HEK293 (cell line): ENCODE measurements at regions not wholly inside any gene's neighbourhood (a gene's known extent, or its start where the extent isn't known, plus 50 kb on each side); places are given as distances from the start of the nearest gene placed in this dataset.
A peak's percentile ranks its signal among the peaks of the same experiment; 100 is the strongest.

ENCODE experiments used
- CTCF ChIA-PET: fragments of 350-600 bp; formaldehyde crosslinking; extraction: SDS; loops from one replicate; lab custom pipeline; 2021; ENCODE audit warnings: antibody characterized with exemption; lab: Yijun Ruan, JAX
- POLR2A ChIA-PET: fragments of 300-600 bp; formaldehyde crosslinking; extraction: SDS; loops from one replicate; lab custom pipeline; 2020; ENCODE audit warnings: antibody characterized with exemption, inconsistent platforms; lab: Yijun Ruan, JAX
- H3K27ac ChIP-seq: fragments of 200-500 bp; sonication (Bioruptor generic); 2 replicates; pipeline ENCODE4 v1.5.1; 2014; ENCODE audit warnings: low read depth, low read length, control low read depth, inconsistent platforms; ENCODE audit errors: extremely low read depth
- H3K36me3 ChIP-seq, 2 experiments: fragments of 200-500 bp in 1 of 2; sonication (Bioruptor generic) in 1 of 2; 1 replicate in 1 of 2; 2 replicates in 1 of 2; pipeline ENCODE4 v1.5.1; 2014 to 2017; ENCODE audit warnings: inconsistent platforms in 2 of 2, low read length in 2 of 2; ENCODE audit not compliant: control insufficient read depth in 2 of 2, insufficient read depth in 1 of 2
- H3K4me1 ChIP-seq: fragments of 200-500 bp; sonication (Bioruptor generic); 2 replicates; pipeline ENCODE4 v1.5.1; 2014; ENCODE audit warnings: mild to moderate bottlenecking, low read length, inconsistent platforms; ENCODE audit not compliant: control insufficient read depth, insufficient read depth
- H3K4me3 ChIP-seq: 2 replicates; pipeline ENCODE4 v1.5.1; 2011; ENCODE audit warnings: low read depth, mild to moderate bottlenecking, control low read depth, low read length, moderate library complexity
- H3K9me3 ChIP-seq: fragments of 200-500 bp; sonication (Bioruptor generic); 2 replicates; pipeline ENCODE4 v1.5.1; 2014; ENCODE audit warnings: low read depth, low read length, inconsistent platforms; ENCODE audit not compliant: control insufficient read depth, insufficient read depth
- GLIS1 ChIP-seq: fragments of 450-650 bp; formaldehyde crosslinking; IDR thresholded peaks from 2 replicates; pipeline ENCODE4 v1.5.1; 2016; ENCODE audit warnings: missing biosample characterization, missing genetic modification characterization
- IKZF3 ChIP-seq: fragments of 450-650 bp; IDR thresholded peaks from 2 replicates; pipeline ENCODE4 v1.5.0; 2018; ENCODE audit warnings: missing biosample characterization, mild to moderate bottlenecking, missing genetic modification characterization, moderate library complexity
- KLF17 ChIP-seq: fragments of 450-650 bp; formaldehyde crosslinking; IDR thresholded peaks from 2 replicates; pipeline ENCODE4 v1.5.1; 2016; ENCODE audit warnings: missing biosample characterization, missing genetic modification characterization
- MYNN ChIP-seq: fragments of 450-650 bp; formaldehyde crosslinking; IDR thresholded peaks from 2 replicates; pipeline ENCODE4 v1.5.1; 2016; ENCODE audit warnings: missing biosample characterization, missing genetic modification characterization, borderline replicate concordance
- PRDM4 ChIP-seq: fragments of 450-650 bp; formaldehyde crosslinking; IDR thresholded peaks from 2 replicates; pipeline ENCODE4 v1.5.1; 2017; ENCODE audit warnings: missing biosample characterization, missing genetic modification characterization
- SALL2 ChIP-seq: fragments of 450-650 bp; formaldehyde crosslinking; IDR thresholded peaks from 2 replicates; pipeline ENCODE4 v1.5.0; 2017; ENCODE audit warnings: missing biosample characterization, mild to moderate bottlenecking, missing genetic modification characterization, borderline replicate concordance
- SP2 ChIP-seq: fragments of 450-650 bp; formaldehyde crosslinking; IDR thresholded peaks from 2 replicates; pipeline ENCODE4 v1.5.1; 2016; ENCODE audit warnings: missing biosample characterization, missing genetic modification characterization
- WT1 ChIP-seq: fragments of 450-650 bp; formaldehyde crosslinking; IDR thresholded peaks from 2 replicates; pipeline ENCODE4 v1.5.1; 2016; ENCODE audit warnings: missing biosample characterization, missing genetic modification characterization
- YY1 ChIP-seq: fragments of 450-650 bp; formaldehyde crosslinking; IDR thresholded peaks from 2 replicates; pipeline ENCODE4 v1.5.1; 2018; ENCODE audit warnings: missing biosample characterization, missing genetic modification characterization
- ZBTB20 ChIP-seq: fragments of 450-650 bp; formaldehyde crosslinking; IDR thresholded peaks from 2 replicates; pipeline ENCODE4 v1.5.1; 2016; ENCODE audit warnings: missing biosample characterization, missing genetic modification characterization
- ZBTB48 ChIP-seq: fragments of 450-650 bp; formaldehyde crosslinking; IDR thresholded peaks from 2 replicates; pipeline ENCODE4 v1.5.1; 2016; ENCODE audit warnings: missing biosample characterization, missing genetic modification characterization
- ZBTB8A ChIP-seq: fragments of 450-650 bp; formaldehyde crosslinking; IDR thresholded peaks from 2 replicates; pipeline ENCODE4 v1.5.1; 2016; ENCODE audit warnings: missing biosample characterization, missing genetic modification characterization
- ZFP41 ChIP-seq: fragments of 450-650 bp; formaldehyde crosslinking; IDR thresholded peaks from 2 replicates; pipeline ENCODE4 v1.5.1; 2016; ENCODE audit warnings: missing biosample characterization, missing genetic modification characterization, borderline replicate concordance
- ZNF155 ChIP-seq: fragments of 450-650 bp; formaldehyde crosslinking; IDR thresholded peaks from 2 replicates; pipeline ENCODE4 v1.5.1; 2016; ENCODE audit warnings: missing biosample characterization, missing genetic modification characterization
- ZNF274 ChIP-seq, 2 experiments: fragments of 200-500 bp in 1 of 2; fragments of 450-650 bp in 1 of 2; sonication (Bioruptor generic) in 1 of 2; formaldehyde crosslinking in 1 of 2; IDR thresholded peaks; 2 replicates each; pipeline versions ENCODE4 v1.5.1 to v1.6.1; 2014 to 2016; ENCODE audit warnings: borderline replicate concordance in 1 of 2, inconsistent platforms in 1 of 2, low read length in 1 of 2, missing biosample characterization in 1 of 2, missing genetic modification characterization in 1 of 2
- ZNF280C ChIP-seq: fragments of 450-650 bp; formaldehyde crosslinking; IDR thresholded peaks from 2 replicates; pipeline ENCODE4 v1.5.1; 2016; ENCODE audit warnings: missing biosample characterization, missing genetic modification characterization
- ZNF302 ChIP-seq: fragments of 450-650 bp; formaldehyde crosslinking; IDR thresholded peaks from 2 replicates; pipeline ENCODE4 v1.5.1; 2016; ENCODE audit warnings: missing biosample characterization, missing genetic modification characterization, low read depth
- ZNF335 ChIP-seq: fragments of 450-650 bp; formaldehyde crosslinking; conservative IDR thresholded peaks from 2 replicates; pipeline ENCODE4 v1.5.1; 2016; ENCODE audit warnings: missing biosample characterization, missing genetic modification characterization
- ZNF514 ChIP-seq: fragments of 450-650 bp; formaldehyde crosslinking; IDR thresholded peaks from 2 replicates; pipeline ENCODE4 v1.5.1; 2016; ENCODE audit warnings: missing biosample characterization, missing genetic modification characterization
- ZNF521 ChIP-seq: fragments of 450-650 bp; formaldehyde crosslinking; IDR thresholded peaks from 2 replicates; pipeline ENCODE4 v1.5.1; 2017; ENCODE audit warnings: missing biosample characterization, mild to moderate bottlenecking, missing genetic modification characterization
- ZNF560 ChIP-seq: fragments of 450-650 bp; formaldehyde crosslinking; IDR thresholded peaks from 2 replicates; pipeline ENCODE4 v1.5.1; 2017; ENCODE audit warnings: missing biosample characterization, missing genetic modification characterization, borderline replicate concordance
- ZNF629 ChIP-seq: fragments of 450-650 bp; formaldehyde crosslinking; IDR thresholded peaks from 2 replicates; pipeline ENCODE4 v1.5.1; 2017; ENCODE audit warnings: missing biosample characterization, missing genetic modification characterization
- ZNF658 ChIP-seq: fragments of 450-650 bp; formaldehyde crosslinking; IDR thresholded peaks from 2 replicates; pipeline ENCODE4; 2016; ENCODE audit warnings: missing biosample characterization, missing genetic modification characterization
- ZNF664 ChIP-seq: fragments of 450-650 bp; formaldehyde crosslinking; IDR thresholded peaks from 2 replicates; pipeline ENCODE4 v1.5.1; 2016; ENCODE audit warnings: missing biosample characterization, missing genetic modification characterization
- ZNF776 ChIP-seq: fragments of 450-650 bp; formaldehyde crosslinking; IDR thresholded peaks from 2 replicates; pipeline ENCODE4 v1.5.0; 2017; ENCODE audit warnings: missing biosample characterization, missing genetic modification characterization, borderline replicate concordance
- ZNF792 ChIP-seq: fragments of 450-650 bp; formaldehyde crosslinking; IDR thresholded peaks from 2 replicates; pipeline ENCODE4 v1.5.1; 2016; ENCODE audit warnings: missing biosample characterization, missing genetic modification characterization

- TF ChIP-seq KLF17 (tag by site-specific recombination) (peak; percentile 29), ZNF274 (IDR thresholded peaks at IDR 0.05; ENCODE audit: low read length) (no peak), ZNF274 (tag by site-specific recombination; IDR thresholded peaks at IDR 0.05; ENCODE audit: borderline replicate concordance) (no peak), ZBTB48 (0 out of 2 replicates have a peak, but pooled peaks have one; percentile 42), WT1 (tag by site-specific recombination) (0 out of 2 replicates have a peak, but pooled peaks have one; percentile 32)
- TF ChIP-seq, all 188 proteins: peak for 10
Measured at GRCh38 chr20:50283922-50284810, 93.5 kb downstream of the CEBPB start (continued).

GRCh38 chr20:50284811-50285375 is 94.3 kb downstream of the CEBPB start:
- CTCF ChIA-PET: interaction anchor here (0.6 to 1.6 kb wide), 4 partner anchors 9 to 591 kb away, joined by 3 to 4 read pairs (median 3); no protein-coding TSS in a partner anchor
- POLR2A ChIA-PET: no interaction called here

GRCh38 chr20:50285376-50286173 is 94.9 kb downstream of the CEBPB start:
- H3K4me3 ChIP-seq: no peak overlapping the region
- CTCF ChIA-PET: interaction anchor here (0.6 to 1.6 kb wide), 4 partner anchors 10 to 591 kb away, joined by 3 read pairs; no protein-coding TSS in a partner anchor
- H3K36me3 ChIP-seq: no peaks in the 10 kb centered on the region
- H3K9me3 ChIP-seq: no peaks in the 10 kb centered on the region
- H3K4me1 ChIP-seq: peaks cover 14% of the 10 kb centered on the region
- H3K27ac ChIP-seq: peak overlapping the region; percentile 59
- POLR2A ChIA-PET: no interaction called here
- TF ChIP-seq ZFP41 (tag by site-specific recombination) (no peak), SALL2 (tag by site-specific recombination) (no peak), ZNF776 (tag by site-specific recombination) (no peak), MYNN (no peak), IKZF3 (tag by site-specific recombination) (0 out of 2 replicates have a peak, but pooled peaks have one; percentile 17), ZNF629 (no peak), GLIS1 (tag by site-specific recombination) (no peak), ZNF514 (tag by site-specific recombination) (no peak), ZNF560 (tag by site-specific recombination) (no peak), ZNF658 (tag by site-specific recombination) (no peak), ZNF155 (tag by site-specific recombination) (no peak), SP2 (peak; percentile 14; the same call in 1 of the 2 replicates), ZNF302 (no peak), ZNF280C (tag by site-specific recombination) (no peak), ZBTB20 (tag by site-specific recombination) (peak; percentile 97), PRDM4 (tag by site-specific recombination) (peak; percentile 52; the same call in 1 of the 2 replicates), ZNF521 (tag by site-specific recombination) (no peak), ZNF664 (no peak), ZNF792 (no peak)

More at GRCh38 chr20:50284811-50285375, 94.3 kb downstream of the CEBPB start:
- H3K4me3 ChIP-seq: no peak overlapping the region
- H3K4me1 ChIP-seq: peaks cover 14% of the 10 kb centered on the region
- TF ChIP-seq ZNF335 (tag by site-specific recombination): peak; percentile 66
- no peak for TF ChIP-seq ZBTB8A
- peak; percentile 38; the same call in 1 of the 2 replicates for TF ChIP-seq YY1 (tag by site-specific recombination)
- H3K9me3 ChIP-seq: no peaks in the 10 kb centered on the region
- H3K36me3 ChIP-seq: no peaks in the 10 kb centered on the region
- H3K27ac ChIP-seq: peak overlapping the region; percentile 59; the same call in 1 of the 2 replicates
